Mesothelial cell of epicardium (in vitro differentiated cells): ENCODE measurements at regions not wholly inside any gene's neighbourhood (a gene's known extent, or its start where the extent isn't known, plus 50 kb on each side); places are given as distances from the start of the nearest gene placed in this dataset.
A peak's percentile ranks its signal among the peaks of the same experiment; 100 is the strongest.

Source experiments
- DNase-seq, 2 experiments: peaks; one replicate each; pipeline ENCODE4 v3.0.0; 2021; ENCODE audit warnings: low spot score in 2 of 2; ENCODE audit not compliant: unreplicated experiment in 2 of 2
- H3K27ac Mint-ChIP-seq: 2 replicates; pipeline ENCODE4 v1.8.0; 2021; ENCODE audit warnings: mixed read lengths
- H3K27me3 Mint-ChIP-seq: 2 replicates; pipeline ENCODE4 v1.8.0; 2021; ENCODE audit warnings: low read depth, mixed read lengths
- H3K36me3 Mint-ChIP-seq: 2 replicates; pipeline ENCODE4 v1.8.0; 2021; ENCODE audit warnings: mixed read lengths
- H3K4me1 Mint-ChIP-seq: 2 replicates; pipeline ENCODE4 v1.8.0; 2021; ENCODE audit warnings: mixed read lengths
- H3K4me3 Mint-ChIP-seq: 2 replicates; pipeline ENCODE4 v1.8.0; 2021; ENCODE audit warnings: mild to moderate bottlenecking, moderate library complexity, mixed read lengths
- H3K9me3 Mint-ChIP-seq: 2 replicates; pipeline ENCODE4 v1.8.0; 2021; ENCODE audit warnings: mixed read lengths
- CTCF ChIP-seq: fragments of 200-600 bp; sonication (generic); IDR thresholded peaks from one replicate; pipeline ENCODE4 v1.5.0; 2021; ENCODE audit warnings: antibody characterized with exemption; ENCODE audit not compliant: unreplicated experiment

- H3K36me3 Mint-ChIP-seq, result no peaks in the 10 kb centered on the region
- H3K27me3 Mint-ChIP-seq, result no peaks in the 10 kb centered on the region
- peak in 1 of 2 experiments; percentile 71 for DNase-seq
- no peak for TF ChIP-seq CTCF
- peak overlapping the region; percentile 86 for H3K27ac Mint-ChIP-seq
- no peaks in the 10 kb centered on the region for H3K9me3 Mint-ChIP-seq
- peak overlapping the region; percentile 40 for H3K4me3 Mint-ChIP-seq
- peaks cover 54% of the 10 kb centered on the region for H3K4me1 Mint-ChIP-seq
Observed at GRCh38 chr17:77420804-77421629, 280.2 kb downstream of the SEC14L1 start.

GRCh38 chr17:77421630-77421972 lies 280.8 kb downstream of the SEC14L1 start:
- no peak overlapping the region for H3K4me3 Mint-ChIP-seq
- H3K27ac Mint-ChIP-seq, result peak overlapping the region; percentile 86
- no peaks in the 10 kb centered on the region for H3K9me3 Mint-ChIP-seq
- peaks cover 60% of the 10 kb centered on the region for H3K4me1 Mint-ChIP-seq
- H3K36me3 Mint-ChIP-seq, result no peaks in the 10 kb centered on the region
- no peak for DNase-seq
- TF ChIP-seq CTCF, result no peak
- H3K27me3 Mint-ChIP-seq, result no peaks in the 10 kb centered on the region

GRCh38 chr17:77422104-77422747 lies 281.5 kb downstream of the SEC14L1 start:
- no peak for DNase-seq
- H3K27ac Mint-ChIP-seq, result peak overlapping the region; percentile 85
- H3K36me3 Mint-ChIP-seq, result no peaks in the 10 kb centered on the region
- no peaks in the 10 kb centered on the region for H3K9me3 Mint-ChIP-seq
- no peaks in the 10 kb centered on the region for H3K27me3 Mint-ChIP-seq
- peaks cover 67% of the 10 kb centered on the region for H3K4me1 Mint-ChIP-seq
- no peak overlapping the region for H3K4me3 Mint-ChIP-seq
- no peak for TF ChIP-seq CTCF

GRCh38 chr17:77422748-77423113 lies 282.0 kb downstream of the SEC14L1 start:
- H3K4me1 Mint-ChIP-seq, result peaks cover 69% of the 10 kb centered on the region
- no peak for DNase-seq
- no peaks in the 10 kb centered on the region for H3K36me3 Mint-ChIP-seq
- H3K27ac Mint-ChIP-seq, result peak overlapping the region; percentile 56
- H3K9me3 Mint-ChIP-seq, result no peaks in the 10 kb centered on the region
- H3K27me3 Mint-ChIP-seq, result no peaks in the 10 kb centered on the region
- H3K4me3 Mint-ChIP-seq, result no peak overlapping the region
- TF ChIP-seq CTCF, result no peak

GRCh38 chr17:77423589-77424451 lies 283.1 kb downstream of the SEC14L1 start:
- no peak overlapping the region for H3K4me3 Mint-ChIP-seq
- peak overlapping the region; percentile 88 for H3K27ac Mint-ChIP-seq
- DNase-seq, result no peak
- H3K9me3 Mint-ChIP-seq, result no peaks in the 10 kb centered on the region
- no peaks in the 10 kb centered on the region for H3K36me3 Mint-ChIP-seq
- no peaks in the 10 kb centered on the region for H3K27me3 Mint-ChIP-seq
- no peak for TF ChIP-seq CTCF
- H3K4me1 Mint-ChIP-seq, result peaks cover 69% of the 10 kb centered on the region
